GM21619 (cell line): ENCODE measurements at regions not wholly inside any gene's neighbourhood (a gene's known extent, or its start where the extent isn't known, plus 50 kb on each side); places are given as distances from the start of the nearest gene placed in this dataset.
A peak's percentile ranks its signal among the peaks of the same experiment; 100 is the strongest.
"Not testable (repeated sequence)": the region's sequence is repeated elsewhere in the genome, so short reads cannot be mapped to it uniquely, and the experiment has no call there.

Experiments
- ATAC-seq: cut with Tn5 transposase; IDR thresholded peaks from one replicate; pipeline ENCODE4 v1.9.1; 2021; ENCODE audit not compliant: unreplicated experiment

DNA sequence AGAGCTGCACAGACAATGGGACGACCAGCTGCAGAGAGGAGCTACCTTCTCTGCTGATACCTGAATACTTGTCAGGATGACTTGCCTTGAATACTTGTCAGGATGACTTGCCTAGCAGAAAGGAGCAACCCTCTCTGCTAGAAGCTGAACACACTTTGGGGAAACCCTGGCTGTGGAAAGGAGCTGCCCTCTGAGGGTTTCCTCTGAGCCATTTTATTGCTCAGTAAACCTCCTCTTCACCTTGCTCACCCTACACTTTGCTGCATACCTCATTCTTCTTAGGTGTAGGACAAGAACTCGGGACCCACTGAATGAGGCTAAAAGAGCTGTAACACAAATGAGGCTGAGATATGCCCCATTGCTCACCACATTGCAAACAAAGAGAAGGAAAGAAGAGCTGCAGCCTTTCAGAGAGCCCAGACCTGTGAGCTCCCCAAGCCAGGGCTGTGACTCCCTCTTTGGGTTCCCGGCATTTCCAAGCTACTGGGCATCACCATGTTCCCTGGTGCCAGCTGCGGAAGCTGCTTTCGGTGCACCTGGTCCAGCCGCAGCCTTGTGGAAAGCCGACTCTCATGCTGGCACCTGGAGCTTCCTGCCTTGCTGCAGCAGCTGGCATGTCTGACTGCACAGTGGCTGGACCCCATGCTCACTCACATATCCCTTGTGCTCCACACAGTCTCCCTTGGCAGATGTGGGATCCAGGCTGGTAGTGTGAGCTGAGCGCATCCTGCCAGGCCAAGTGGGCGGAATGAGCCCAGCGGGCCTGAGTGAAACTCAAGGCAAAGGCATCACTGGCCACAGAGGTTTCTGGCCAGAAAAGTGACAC is 106.7 kb upstream of the AHI1 start:
- no peak for ATAC-seq

DNA sequence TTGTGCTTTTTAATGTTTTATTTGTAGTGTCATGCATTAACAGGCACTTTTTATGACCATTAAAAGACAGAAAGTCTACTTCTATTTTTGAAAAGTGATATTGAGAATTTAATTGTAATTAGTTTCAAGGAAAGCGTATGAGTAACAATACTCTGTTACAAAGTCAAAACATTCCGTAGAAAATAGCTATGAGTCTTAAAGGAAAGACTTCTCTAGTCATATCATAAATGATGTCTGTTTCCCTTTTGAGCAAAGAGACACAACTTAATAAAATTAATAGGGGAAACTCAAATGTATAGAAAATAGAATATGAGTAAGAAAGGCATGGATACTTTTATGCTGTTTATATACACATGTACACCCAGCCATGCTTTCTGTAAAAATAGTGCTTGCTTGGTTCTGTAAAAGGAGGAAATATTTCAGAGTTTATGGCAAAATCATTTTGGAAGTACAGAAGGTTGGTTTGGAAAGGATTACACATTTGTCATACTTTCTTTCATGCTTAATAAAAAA is 107.8 kb upstream of the AHI1 start:
- no peak for ATAC-seq

DNA sequence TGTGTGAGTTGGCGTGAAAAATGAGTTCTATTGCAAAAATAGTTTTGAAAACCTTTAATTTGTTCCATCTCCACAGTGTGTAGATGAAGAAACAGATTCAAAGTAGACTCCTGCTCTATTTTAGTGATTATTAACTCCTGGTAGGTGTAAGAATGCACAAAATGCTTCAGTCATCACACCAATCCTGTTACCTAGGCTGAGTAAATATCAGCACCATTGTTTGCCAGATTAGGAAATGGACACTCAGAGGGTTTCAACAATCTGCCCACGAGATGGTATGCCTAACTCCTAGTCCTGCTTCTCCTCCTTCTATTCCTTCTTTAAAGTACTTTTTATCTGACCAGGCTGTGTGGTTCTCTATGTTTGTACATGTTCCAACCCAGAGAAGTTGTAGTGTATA is 108.9 kb upstream of the AHI1 start:
- ATAC-seq, result no peak

DNA sequence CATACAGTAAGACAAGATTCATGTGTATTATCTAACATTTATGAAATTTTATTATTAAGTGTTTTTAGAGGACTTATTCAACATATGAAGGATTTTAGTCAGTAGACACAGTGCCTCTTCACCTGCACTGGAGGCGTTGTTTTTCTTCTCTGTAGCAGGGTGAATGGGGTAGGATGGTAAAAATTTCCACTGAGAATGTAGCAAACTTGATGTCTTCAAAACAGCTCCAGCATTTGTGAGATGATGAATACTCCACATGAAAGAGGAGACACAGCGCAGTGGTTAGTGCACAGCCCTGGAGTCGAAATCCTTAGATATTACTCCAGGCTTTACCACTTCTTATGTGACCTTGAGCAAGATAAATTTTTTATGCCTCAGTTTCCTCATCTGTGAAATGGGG is 110.5 kb upstream of the AHI1 start:
- ATAC-seq, result no peak

DNA sequence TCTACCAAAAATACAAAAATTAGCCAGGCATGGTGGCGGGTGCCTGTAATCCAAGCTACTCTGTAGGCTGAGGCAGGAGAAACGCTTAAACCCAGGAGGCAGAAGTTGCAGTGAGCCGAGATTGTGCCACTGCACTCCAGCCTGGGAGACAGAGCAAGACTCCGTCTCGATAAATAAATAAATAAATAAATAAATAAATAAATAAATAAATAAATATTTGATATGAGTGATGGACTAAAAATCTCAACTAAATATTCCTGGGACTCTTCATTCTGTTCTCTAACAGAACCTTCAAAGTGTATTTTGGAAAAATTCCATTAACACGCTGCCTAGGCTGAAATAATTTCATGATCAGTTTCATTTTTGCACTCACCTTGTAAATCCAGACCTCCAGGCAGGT is 112.7 kb upstream of the AHI1 start:
- not testable (repeated sequence) for ATAC-seq

DNA sequence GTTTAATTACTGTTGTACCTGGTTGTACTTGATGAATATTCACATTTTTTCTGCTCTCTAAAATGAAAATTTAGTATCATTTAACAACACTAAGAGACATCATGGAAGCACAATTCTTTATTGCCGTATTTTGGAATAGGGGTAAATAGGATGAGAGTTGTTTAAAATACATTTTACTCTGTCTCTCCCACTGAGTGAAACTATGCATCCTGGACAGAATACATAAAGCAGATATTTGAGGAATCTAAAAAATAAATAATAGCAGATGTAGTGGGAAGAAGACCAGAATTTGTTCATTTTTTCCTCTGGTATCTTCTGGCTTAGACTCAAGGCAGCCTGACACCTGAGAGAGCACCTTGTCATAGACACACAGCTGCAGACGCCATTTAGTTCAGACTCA is 119.1 kb upstream of the AHI1 start:
- no peak for ATAC-seq

DNA sequence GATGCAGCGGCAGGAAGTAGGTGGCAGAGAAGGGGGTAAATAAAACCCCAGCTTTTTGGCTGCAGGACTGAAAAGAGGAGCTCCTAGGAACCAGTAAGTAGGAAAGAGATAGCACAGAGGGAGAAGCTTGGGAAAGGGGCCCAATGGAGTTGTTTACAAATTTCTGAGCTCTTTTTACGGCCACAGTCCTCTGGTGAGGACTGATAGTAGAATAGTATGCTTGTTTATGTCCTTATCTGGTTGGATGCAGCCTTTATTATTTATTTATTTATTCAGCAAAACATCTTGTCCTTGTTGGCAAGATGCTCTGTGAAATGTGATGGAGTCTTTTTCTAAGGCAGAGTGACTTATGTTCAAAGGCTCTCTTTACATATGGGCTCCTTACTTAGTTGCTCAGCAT is 119.7 kb upstream of the AHI1 start:
- ATAC-seq, result no peak

DNA sequence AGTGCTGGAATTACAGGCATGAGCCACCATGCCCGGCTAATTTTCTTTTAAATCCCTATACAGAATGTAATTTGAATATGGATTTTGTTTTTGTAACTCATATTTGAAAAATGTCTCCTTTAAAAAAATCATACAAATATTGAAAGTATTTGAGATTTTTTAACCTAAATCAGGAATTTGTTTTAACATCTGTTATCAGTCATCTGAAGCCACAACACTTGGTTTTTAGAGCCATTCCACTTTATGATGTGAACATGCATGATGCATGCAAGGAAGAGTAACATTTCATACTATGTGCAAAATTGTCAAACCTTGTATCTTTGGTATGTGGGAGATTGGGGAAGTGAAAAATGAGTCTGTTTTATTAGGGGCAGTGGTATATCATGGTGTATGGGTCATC is 124.5 kb upstream of the AHI1 start:
- no peak for ATAC-seq

DNA sequence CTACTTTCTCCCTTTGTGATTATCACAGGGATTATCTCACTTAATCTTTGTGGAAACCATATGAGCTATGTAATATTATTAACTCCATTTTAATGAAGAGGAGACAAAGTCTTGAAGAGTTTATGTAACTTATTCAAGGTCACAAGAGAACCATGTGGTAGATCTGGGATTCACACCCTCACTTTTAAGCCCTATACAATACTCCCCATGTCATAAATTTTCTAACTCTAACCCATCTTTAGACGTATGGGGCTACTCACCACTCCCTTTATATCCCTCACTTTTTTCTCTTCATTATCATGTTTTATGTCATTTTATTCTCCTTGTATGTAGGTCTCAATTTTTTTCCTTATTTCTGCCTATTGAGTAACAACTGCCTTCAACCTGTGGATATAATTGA is 126.4 kb upstream of the AHI1 start:
- ATAC-seq, result no peak

DNA sequence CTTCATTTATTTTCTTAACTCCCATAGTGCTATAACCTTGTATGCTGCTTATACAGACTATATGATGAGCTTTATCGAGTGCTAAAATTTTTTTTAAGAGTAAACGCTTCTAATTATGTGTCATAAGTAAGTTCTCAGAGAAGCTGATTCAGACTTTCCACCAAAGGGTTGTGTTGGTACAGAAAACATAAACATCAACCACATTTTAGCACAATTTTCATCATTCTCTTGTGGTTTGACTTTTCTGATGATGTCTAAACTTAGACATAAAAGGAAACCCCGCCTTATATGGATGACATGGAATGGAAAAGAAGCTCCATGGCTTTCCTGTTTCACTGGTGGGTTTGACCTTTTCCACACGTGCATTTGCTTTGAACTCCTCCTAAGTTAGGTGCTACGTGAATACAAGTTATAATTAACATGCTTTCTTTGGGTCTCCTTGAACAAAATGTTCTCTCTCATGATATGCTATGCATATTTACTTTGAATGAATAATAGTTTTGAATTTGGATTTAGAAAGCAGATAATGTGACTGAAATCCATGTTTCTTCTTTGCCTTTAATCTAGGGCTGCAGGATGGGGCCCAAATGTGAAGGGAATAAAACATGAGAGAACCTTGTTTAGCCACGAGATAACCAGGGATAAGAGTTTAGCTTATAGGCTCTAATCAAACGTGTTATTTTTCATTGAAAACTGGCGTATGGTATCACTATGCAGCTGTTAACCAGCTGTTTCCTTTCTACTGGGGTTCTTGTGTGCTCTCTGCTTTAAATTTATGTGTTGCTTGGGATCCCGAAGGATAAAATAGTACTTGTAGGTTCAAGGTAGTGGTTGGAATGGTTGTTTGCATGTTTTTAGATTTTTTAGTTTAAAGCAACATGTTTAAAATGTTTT is 127.1 kb upstream of the AHI1 start:
- no peak for ATAC-seq

DNA sequence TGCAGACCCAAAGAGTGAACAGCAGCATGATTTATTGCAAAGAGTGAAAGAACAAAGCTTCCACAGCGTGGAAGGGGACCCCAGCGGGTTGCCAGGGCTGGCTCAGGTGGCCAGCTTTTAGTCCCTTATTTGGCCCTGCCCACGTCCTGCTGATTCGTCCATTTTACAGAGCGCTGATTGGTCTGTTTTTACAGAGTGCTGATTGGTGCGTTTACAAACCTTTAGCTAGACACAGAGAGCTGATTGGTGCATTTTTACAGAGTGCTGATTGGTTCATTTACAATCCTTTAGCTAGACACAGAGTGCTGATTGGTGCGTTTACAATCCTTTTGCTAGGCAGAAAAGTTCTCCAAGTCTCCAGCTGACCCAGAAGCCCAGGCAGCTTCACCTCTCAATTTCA is 128.5 kb upstream of the AHI1 start:
- ATAC-seq, result not testable (repeated sequence)

DNA sequence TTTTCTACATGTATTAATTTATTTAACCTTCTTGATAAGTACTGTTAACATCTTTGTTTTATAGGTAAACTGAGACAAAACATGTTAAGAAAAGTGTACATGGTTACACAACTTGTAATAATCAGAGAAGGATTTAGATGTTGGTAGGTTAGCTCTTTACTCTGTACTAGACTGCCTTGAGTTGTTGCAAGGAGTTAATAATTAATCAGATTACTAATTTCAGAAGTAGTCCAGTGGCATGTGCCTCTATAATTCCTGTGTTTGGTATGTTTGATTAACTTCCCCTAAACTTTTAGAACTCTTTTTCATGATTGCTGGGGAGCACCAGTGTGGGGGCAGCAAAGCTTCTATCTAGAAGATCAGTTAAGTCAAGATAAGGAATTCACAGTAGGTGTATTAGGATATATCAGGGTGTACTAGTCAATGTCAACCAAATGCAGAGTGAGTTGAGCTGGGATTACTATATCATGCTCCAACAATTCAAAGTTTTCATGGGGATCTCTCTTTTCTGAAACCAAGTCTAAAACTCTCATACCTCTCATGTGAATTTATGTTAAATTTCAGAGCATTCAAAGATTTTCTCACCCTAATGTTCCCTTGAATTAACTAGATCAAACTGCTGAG is 129.7 kb upstream of the AHI1 start:
- ATAC-seq, result peak; percentile 98

DNA sequence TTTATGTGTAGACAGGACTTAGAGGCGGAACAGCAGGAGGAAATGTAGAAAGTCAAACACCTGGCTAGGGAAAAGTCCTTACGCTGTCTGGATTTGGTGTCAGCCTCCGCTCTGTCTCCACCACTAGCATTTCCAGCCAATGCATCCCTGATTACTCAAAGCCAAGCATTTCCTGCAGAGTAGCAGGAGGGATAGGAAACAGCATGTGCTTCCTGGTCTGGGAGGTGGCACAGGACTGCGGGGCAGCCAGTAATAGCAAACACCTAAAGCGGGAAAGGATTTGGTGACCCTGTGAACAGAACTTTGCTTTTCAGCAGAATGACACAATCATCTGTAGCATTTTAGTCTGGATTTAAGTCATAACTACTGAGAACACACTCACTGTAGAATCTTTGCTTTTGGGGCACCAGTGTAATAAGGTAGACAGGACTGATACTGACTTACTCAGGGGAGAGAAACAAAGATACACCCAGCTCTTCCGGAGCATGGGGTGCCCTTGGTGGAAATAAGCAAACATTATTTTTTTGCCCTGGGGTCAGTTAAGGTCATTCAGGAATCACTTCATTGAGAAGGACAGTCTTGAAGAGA is 133.3 kb upstream of the AHI1 start:
- ATAC-seq, result no peak

DNA sequence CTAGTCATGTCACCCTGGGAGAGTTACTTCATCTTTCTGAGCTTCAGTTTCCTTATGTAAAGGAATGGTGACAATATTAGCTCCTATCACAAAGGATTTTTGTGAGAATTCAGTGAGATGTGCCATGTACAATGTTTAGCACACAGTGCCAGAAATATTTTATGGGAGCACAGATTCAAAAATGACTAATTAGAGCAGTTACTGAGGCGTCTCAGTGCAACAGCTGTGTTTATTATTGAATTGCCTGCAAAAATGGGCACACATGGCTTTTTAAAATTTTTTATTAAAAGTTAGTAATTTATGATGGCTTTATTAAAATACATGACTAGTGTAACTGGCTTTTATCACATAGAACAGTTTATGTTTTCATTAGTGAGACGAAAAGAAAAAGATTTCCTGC is 134.3 kb upstream of the AHI1 start:
- no peak for ATAC-seq

DNA sequence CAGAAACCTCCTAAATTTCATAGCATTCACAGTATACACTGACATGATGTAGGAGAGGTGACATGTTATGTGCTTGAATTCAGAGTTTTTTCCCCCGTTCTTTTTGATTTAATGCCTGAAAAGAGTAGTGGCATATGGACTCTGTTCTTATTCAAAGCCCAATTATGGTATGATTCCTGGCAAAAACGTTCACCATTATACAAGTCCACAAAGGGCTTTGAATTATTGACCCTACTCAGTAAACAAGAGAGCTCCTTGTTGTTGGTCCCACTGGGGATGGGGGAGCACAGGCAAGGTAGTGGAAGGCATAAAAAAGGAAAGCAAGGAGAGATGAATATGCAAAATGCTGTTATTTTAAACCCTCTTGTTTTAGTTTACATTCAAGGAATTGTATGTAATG is 136.0 kb upstream of the AHI1 start:
- ATAC-seq, result no peak

DNA sequence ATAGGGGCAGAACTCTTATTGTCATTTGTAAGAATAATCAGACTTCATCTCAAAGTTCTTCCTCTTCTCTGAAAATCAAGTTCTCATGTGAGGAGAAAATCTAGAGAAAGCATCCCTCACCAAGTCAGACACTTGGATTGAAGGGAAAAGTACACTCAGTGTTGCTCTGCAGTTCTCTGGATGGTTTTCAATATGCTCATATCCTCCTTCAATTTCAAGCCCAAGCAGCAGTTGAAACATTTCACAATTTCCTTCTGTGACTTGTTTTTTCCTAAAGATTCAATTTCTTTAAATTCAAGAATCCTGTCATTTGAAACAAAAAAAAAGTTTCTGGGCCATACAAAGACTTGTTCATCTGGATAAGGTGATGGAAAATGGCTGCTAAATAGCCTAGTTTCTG is 140.2 kb upstream of the AHI1 start:
- no peak for ATAC-seq

DNA sequence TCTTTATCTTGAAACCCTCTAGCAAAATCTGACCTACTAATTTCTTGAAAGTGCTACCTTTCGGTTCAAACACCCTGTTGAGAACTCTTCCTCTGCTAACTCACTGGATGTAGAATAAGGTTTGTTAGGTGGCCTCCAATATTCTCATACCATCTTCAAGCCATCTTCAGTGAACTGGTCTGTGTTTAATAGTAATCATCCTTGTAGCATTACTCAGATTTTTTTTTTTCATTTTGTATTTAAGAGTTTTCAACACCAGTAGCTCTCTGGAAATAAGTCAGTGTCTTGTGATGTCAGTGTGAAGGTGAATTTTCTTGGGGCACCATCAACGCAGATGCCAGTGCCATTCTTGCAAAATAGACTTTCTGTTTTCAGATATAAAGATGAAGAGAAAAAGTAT is 140.6 kb upstream of the AHI1 start:
- ATAC-seq, result no peak

DNA sequence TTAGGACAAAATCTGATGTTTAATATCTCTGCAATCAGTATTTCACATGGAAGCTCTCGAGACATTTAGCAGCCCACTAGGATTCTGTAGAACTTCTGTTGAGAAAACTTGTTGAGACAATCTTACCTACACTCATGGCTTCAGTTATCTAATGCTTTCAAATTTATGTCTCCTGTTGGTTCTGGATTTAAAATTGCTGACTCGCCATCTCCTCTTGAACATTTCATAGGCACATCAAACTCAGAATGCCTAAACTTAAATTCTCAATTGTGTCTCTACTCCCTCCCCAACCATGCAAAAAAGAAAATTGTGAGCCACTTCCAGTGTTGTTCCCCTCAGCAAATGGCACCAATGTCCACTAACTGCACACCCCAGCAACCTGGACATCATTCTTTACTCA is 142.5 kb upstream of the AHI1 start:
- ATAC-seq, result no peak

DNA sequence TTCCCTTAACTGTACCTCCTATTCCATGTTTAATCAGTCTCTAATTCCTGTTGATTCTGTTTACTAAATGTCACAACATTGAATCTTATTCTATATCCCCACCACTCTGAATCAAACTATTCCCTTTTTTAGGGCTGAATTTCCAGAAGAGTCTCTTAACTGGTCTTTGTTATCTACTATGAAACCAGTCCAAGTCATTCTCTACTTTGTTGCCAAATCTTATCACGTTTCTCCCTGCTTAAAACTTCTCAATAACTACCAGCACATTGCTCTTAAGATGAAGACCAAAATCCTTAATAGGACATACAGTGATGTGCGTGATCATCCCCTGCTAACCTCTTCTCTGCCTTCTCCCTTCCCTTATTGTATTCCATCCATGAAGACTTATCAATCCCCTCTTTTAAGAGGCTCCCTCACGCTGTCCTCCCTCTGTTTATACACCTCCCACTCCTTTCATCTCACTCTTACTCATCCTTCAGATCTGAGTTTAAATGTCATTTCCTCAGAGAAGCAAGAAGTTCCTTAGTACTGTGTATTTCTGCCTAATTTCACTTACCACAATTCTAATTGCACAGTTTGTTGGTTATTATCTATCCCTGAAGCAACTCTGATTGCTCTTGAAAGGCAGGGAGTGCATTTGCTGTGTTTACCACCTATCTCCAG is 143.0 kb upstream of the AHI1 start:
- ATAC-seq, result no peak

DNA sequence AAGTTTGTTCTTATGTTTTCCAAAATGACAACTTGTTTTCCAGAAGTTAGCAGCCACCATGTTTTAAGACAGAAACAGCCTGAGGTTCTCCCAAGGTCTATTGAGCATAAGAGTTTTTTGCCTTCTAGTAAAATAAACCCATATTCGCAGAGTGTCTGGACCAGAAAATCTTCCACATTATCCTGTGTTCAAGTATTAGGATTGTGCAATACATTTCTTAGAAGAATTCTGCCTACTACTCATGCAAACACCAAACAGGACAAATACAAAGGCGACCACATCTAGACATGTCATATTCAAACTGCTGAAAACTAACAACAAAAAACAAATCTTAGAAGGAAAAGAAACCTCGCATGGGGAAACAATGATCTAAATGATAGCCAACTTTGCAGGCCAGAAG is 145.4 kb upstream of the AHI1 start:
- ATAC-seq, result no peak

DNA sequence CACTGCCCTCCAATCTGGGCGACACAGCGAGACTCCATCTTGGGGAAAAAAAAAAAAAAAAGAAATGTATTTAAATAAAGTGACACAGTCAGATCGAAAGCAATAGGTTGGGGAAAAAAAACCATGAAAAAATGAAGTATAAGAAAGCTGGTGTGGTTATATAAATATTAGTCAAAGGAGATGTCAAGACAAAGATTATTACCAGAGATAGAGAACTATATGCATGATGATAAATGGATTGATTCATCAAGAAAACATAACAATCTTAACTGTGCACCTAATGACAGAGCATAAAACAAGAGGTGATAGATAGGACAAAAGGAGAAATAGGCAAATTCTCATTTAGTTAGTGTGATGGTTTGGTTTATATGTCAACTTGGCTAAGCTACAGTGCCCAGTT is 146.9 kb upstream of the AHI1 start:
- no peak for ATAC-seq
